ENCODE measurements at regions not wholly inside any gene's neighbourhood (a gene's known extent, or its start where the extent isn't known, plus 50 kb on each side); places are given as distances from the start of the nearest gene placed in this dataset.

DNA sequence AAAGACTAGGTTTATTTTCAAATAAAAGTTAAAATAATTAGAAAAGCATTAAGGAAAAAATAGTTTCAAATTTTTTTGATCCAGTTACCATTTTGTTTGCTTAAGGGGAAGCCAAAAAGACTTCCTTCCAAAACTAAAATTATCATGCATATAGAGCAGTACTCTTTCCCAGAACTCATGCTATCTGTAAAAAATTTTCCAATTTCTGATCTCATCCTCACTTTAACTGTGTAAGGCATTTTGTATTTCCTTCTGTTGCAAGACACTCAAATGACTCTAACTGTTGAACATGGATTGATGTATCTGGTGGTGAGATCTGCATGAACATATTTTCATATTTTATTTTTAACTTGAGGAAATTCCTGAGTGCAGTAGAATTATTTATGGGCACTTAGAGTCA is 150.1 kb downstream of the ADAM29 start:
- no peak overlapping the region for H3K4me3 Mint-ChIP-seq
- ChIA-PET POLR2A (no interaction called here), CTCF (interaction anchor here (1.9 kb wide), 1 partner anchor 14 kb away, joined by 7 read pairs; no protein-coding TSS in a partner anchor)
- no peaks in the 10 kb centered on the region for H3K36me3 Mint-ChIP-seq
- H3K27ac Mint-ChIP-seq: no peak overlapping the region
- TF ChIP-seq FOXP1 (CRISPR knock-in tag; IDR thresholded peaks at IDR 0.05; ENCODE audit: borderline replicate concordance) (no peak), PRRX2 (CRISPR knock-in tag; IDR thresholded peaks at IDR 0.05) (no peak)
- TF ChIP-seq, protein P1, sequence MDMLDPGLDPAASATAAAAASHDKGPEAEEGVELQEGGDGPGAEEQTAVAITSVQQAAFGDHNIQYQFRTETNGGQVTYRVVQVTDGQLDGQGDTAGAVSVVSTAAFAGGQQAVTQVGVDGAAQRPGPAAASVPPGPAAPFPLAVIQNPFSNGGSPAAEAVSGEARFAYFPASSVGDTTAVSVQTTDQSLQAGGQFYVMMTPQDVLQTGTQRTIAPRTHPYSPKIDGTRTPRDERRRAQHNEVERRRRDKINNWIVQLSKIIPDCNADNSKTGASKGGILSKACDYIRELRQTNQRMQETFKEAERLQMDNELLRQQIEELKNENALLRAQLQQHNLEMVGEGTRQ (CRISPR knock-in tag; IDR thresholded peaks at IDR 0.05): no peak
- TF ChIP-seq, protein P2, sequence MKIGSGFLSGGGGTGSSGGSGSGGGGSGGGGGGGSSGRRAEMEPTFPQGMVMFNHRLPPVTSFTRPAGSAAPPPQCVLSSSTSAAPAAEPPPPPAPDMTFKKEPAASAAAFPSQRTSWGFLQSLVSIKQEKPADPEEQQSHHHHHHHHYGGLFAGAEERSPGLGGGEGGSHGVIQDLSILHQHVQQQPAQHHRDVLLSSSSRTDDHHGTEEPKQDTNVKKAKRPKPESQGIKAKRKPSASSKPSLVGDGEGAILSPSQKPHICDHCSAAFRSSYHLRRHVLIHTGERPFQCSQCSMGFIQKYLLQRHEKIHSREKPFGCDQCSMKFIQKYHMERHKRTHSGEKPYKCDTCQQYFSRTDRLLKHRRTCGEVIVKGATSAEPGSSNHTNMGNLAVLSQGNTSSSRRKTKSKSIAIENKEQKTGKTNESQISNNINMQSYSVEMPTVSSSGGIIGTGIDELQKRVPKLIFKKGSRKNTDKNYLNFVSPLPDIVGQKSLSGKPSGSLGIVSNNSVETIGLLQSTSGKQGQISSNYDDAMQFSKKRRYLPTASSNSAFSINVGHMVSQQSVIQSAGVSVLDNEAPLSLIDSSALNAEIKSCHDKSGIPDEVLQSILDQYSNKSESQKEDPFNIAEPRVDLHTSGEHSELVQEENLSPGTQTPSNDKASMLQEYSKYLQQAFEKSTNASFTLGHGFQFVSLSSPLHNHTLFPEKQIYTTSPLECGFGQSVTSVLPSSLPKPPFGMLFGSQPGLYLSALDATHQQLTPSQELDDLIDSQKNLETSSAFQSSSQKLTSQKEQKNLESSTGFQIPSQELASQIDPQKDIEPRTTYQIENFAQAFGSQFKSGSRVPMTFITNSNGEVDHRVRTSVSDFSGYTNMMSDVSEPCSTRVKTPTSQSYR (CRISPR knock-in tag; IDR thresholded peaks at IDR 0.05): no peak
- peaks cover 25% of the 10 kb centered on the region for H3K4me1 Mint-ChIP-seq
- no peaks in the 10 kb centered on the region for H3K9me3 Mint-ChIP-seq
- DNase-seq (ENCODE audit: low spot score) (no peak), ATAC-seq (no peak)
- H3K27me3 Mint-ChIP-seq (ENCODE audit: low read depth): no peaks in the 10 kb centered on the region

DNA sequence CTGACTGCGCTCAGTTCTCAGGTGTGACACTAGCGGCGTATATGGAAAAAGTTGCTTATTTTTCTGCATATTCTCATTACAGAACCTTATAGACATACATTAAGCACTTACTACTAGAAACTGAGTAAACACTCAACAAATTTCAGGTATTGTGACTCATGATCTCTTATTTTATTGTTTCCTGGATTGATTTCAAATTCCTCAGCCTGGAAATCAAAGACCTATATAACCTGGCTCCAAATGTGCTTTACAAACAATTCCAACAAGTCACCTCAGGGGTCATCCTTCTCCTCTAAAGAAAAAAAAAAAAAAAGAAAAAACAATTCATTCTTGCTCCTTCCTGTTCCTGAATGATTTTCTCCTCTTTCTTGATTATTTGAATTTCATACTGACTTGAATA is 152.3 kb downstream of the ADAM29 start:
- ChIA-PET POLR2A (no interaction called here), CTCF (no interaction called here)
- peaks cover 6% of the 10 kb centered on the region; the same call in 1 of the 2 replicates for H3K9me3 Mint-ChIP-seq
- H3K4me1 Mint-ChIP-seq: peaks cover 10% of the 10 kb centered on the region
- H3K27ac Mint-ChIP-seq: no peak overlapping the region
- H3K36me3 Mint-ChIP-seq: no peaks in the 10 kb centered on the region
- no peak overlapping the region for H3K4me3 Mint-ChIP-seq
- DNase-seq (ENCODE audit: low spot score) (no peak), ATAC-seq (no peak; the same call in 1 of the 2 replicates)
- no peaks in the 10 kb centered on the region for H3K27me3 Mint-ChIP-seq (ENCODE audit: low read depth)
- TF ChIP-seq, protein P3, sequence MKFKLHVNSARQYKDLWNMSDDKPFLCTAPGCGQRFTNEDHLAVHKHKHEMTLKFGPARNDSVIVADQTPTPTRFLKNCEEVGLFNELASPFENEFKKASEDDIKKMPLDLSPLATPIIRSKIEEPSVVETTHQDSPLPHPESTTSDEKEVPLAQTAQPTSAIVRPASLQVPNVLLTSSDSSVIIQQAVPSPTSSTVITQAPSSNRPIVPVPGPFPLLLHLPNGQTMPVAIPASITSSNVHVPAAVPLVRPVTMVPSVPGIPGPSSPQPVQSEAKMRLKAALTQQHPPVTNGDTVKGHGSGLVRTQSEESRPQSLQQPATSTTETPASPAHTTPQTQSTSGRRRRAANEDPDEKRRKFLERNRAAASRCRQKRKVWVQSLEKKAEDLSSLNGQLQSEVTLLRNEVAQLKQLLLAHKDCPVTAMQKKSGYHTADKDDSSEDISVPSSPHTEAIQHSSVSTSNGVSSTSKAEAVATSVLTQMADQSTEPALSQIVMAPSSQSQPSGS (CRISPR knock-in tag; IDR thresholded peaks at IDR 0.05; ENCODE audit: borderline replicate concordance, low read depth): no peak
- TF ChIP-seq NR3C1 (CRISPR knock-in tag; conservative IDR thresholded peaks at IDR 0.05; ENCODE audit: low read depth) (no peak), RELA (CRISPR knock-in tag; IDR thresholded peaks at IDR 0.05; ENCODE audit: borderline replicate concordance) (no peak), ZNF232 (CRISPR knock-in tag; IDR thresholded peaks at IDR 0.05) (no peak), ZNF138 (CRISPR knock-in tag; conservative IDR thresholded peaks at IDR 0.05) (no peak), HMGA2 (CRISPR knock-in tag; IDR thresholded peaks at IDR 0.05) (no peak)
- TF ChIP-seq, protein P4, sequence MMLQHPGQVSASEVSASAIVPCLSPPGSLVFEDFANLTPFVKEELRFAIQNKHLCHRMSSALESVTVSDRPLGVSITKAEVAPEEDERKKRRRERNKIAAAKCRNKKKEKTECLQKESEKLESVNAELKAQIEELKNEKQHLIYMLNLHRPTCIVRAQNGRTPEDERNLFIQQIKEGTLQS (CRISPR knock-in tag; conservative IDR thresholded peaks at IDR 0.05): no peak
- TF ChIP-seq, protein P5, sequence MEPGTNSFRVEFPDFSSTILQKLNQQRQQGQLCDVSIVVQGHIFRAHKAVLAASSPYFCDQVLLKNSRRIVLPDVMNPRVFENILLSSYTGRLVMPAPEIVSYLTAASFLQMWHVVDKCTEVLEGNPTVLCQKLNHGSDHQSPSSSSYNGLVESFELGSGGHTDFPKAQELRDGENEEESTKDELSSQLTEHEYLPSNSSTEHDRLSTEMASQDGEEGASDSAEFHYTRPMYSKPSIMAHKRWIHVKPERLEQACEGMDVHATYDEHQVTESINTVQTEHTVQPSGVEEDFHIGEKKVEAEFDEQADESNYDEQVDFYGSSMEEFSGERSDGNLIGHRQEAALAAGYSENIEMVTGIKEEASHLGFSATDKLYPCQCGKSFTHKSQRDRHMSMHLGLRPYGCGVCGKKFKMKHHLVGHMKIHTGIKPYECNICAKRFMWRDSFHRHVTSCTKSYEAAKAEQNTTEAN (CRISPR knock-in tag; IDR thresholded peaks at IDR 0.05): no peak
- TF ChIP-seq, protein P6, sequence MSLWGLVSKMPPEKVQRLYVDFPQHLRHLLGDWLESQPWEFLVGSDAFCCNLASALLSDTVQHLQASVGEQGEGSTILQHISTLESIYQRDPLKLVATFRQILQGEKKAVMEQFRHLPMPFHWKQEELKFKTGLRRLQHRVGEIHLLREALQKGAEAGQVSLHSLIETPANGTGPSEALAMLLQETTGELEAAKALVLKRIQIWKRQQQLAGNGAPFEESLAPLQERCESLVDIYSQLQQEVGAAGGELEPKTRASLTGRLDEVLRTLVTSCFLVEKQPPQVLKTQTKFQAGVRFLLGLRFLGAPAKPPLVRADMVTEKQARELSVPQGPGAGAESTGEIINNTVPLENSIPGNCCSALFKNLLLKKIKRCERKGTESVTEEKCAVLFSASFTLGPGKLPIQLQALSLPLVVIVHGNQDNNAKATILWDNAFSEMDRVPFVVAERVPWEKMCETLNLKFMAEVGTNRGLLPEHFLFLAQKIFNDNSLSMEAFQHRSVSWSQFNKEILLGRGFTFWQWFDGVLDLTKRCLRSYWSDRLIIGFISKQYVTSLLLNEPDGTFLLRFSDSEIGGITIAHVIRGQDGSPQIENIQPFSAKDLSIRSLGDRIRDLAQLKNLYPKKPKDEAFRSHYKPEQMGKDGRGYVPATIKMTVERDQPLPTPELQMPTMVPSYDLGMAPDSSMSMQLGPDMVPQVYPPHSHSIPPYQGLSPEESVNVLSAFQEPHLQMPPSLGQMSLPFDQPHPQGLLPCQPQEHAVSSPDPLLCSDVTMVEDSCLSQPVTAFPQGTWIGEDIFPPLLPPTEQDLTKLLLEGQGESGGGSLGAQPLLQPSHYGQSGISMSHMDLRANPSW (CRISPR knock-in tag; conservative IDR thresholded peaks at IDR 0.05; ENCODE audit: low read depth): no peak
- TF ChIP-seq, protein P7, sequence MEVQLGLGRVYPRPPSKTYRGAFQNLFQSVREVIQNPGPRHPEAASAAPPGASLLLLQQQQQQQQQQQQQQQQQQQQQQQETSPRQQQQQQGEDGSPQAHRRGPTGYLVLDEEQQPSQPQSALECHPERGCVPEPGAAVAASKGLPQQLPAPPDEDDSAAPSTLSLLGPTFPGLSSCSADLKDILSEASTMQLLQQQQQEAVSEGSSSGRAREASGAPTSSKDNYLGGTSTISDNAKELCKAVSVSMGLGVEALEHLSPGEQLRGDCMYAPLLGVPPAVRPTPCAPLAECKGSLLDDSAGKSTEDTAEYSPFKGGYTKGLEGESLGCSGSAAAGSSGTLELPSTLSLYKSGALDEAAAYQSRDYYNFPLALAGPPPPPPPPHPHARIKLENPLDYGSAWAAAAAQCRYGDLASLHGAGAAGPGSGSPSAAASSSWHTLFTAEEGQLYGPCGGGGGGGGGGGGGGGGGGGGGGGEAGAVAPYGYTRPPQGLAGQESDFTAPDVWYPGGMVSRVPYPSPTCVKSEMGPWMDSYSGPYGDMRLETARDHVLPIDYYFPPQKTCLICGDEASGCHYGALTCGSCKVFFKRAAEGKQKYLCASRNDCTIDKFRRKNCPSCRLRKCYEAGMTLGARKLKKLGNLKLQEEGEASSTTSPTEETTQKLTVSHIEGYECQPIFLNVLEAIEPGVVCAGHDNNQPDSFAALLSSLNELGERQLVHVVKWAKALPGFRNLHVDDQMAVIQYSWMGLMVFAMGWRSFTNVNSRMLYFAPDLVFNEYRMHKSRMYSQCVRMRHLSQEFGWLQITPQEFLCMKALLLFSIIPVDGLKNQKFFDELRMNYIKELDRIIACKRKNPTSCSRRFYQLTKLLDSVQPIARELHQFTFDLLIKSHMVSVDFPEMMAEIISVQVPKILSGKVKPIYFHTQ (CRISPR knock-in tag; IDR thresholded peaks at IDR 0.05): no peak
- TF ChIP-seq, protein P8, sequence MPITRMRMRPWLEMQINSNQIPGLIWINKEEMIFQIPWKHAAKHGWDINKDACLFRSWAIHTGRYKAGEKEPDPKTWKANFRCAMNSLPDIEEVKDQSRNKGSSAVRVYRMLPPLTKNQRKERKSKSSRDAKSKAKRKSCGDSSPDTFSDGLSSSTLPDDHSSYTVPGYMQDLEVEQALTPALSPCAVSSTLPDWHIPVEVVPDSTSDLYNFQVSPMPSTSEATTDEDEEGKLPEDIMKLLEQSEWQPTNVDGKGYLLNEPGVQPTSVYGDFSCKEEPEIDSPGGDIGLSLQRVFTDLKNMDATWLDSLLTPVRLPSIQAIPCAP (CRISPR knock-in tag; IDR thresholded peaks at IDR 0.05): no peak
- TF ChIP-seq, protein P9, sequence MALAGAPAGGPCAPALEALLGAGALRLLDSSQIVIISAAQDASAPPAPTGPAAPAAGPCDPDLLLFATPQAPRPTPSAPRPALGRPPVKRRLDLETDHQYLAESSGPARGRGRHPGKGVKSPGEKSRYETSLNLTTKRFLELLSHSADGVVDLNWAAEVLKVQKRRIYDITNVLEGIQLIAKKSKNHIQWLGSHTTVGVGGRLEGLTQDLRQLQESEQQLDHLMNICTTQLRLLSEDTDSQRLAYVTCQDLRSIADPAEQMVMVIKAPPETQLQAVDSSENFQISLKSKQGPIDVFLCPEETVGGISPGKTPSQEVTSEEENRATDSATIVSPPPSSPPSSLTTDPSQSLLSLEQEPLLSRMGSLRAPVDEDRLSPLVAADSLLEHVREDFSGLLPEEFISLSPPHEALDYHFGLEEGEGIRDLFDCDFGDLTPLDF (CRISPR knock-in tag; IDR thresholded peaks at IDR 0.05): no peak

Data from WTC11 (cell line).